Activated CD8-positive, alpha-beta memory T cell treated with anti-CD3 and anti-CD28 coated beads, Interleukin-2, amount 50 U/mL, for 48 hours (primary cell): ENCODE measurements at regions not wholly inside any gene's neighbourhood (a gene's known extent, or its start where the extent isn't known, plus 50 kb on each side); places are given as distances from the start of the nearest gene placed in this dataset.
"Not testable (repeated sequence)": the region's sequence is repeated elsewhere in the genome, so short reads cannot be mapped to it uniquely, and the experiment has no call there.

Source experiments
- DNase-seq: peaks from one replicate; pipeline ENCODE4 v3.0.0-alpha.2; 2020

DNA sequence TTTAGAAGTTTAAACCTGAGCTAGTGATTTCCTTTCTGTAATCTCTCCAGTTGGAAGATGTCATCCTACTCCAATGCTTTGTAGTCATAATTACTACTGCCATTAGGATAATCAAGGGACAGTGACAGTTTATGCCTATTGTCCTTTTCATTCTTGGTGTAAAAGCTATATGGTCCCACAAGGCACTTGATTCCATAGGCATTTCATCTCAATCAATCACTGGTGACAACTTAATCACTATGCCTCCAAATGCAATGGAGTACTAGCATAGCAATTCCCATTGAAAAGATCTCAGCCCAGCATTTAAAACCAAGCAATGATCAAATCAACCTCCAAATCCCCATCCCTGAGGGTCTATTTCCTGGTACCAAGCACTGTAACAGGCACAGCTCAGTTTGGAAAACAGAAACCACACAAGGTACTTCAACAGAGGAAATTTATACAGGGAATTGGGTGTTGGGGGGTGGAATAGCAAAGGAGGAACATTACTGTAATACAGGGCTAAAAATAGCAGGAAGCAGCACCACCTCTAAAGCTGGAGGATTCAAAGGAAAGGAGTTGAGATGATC, 51.0 kb downstream of the FHIP2A start:
- DNase-seq, result no peak

DNA sequence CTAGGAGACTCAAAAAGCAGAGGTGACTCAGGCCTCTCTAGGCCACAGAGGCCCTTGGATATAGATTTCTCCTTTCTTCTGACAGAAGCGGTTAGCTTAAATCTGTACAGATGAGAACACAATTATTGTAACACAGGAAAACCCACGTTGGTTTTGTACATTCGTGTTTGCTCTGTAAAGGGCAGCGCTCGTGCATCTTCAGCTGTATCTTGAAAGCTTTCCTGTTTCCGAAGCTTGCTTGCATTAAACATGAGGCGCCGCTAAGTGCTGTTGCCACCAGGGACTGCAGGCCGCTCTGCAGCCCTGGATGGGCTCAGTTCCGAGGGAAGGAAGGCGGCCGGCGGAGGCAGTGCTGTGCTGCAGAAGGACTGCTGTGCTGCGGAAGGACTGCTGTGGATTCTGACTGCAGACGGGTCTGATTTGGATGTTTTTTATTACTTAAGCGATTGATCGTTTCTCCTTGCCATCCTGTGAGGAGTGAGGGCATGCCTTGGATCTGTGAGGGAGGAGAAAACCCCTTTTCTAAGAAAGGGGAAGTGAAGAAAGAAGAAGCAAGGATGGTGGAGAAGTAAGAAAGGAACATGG, 53.3 kb downstream of the FHIP2A start:
- DNase-seq, result peak; percentile 59

DNA sequence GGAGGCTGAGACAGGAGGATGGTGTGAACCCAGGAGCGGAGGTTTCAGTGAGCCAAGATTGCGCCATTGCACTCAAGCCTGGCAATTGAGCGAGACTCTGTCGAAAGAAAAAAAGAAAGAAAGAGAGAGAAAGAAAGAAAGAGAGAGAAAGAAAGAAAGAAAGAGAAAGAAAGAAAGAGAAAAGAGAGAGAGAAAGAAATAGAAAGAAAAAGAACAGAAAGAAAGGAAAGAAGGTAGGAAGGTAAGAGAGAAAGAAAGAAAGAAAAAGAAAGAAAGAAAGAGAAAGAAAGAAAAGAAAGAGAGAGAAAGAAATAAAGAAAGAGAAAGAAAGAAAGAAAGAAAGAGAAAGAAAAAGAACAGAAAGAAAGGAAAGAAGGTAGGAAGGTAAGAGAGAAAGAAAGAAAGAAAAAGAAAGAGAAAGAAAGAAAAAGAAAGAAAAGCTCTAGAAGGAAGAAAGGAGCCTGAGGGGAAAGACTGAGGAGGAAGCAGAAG, 54.1 kb downstream of the FHIP2A start:
- DNase-seq, result not testable (repeated sequence)

DNA sequence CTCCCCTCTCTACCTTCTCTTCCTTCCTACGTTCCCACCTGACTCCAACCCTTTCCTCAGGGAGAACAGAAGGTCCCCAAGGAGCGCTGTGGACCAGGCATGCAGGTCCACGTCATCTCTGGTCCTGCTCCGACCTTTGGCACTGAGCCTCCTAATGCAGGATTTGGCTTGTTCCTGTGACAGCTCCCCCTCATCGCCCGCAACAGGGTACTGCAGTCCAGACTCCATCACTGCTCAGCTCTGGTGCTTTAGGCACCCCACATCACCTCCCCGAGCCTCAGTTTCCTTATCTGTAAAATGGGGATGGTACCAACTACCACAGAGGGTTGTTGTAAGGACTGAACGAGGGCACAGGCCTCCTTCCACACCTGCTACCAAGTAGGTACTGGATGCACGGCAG, 54.6 kb downstream of the FHIP2A start:
- DNase-seq, result no peak

DNA sequence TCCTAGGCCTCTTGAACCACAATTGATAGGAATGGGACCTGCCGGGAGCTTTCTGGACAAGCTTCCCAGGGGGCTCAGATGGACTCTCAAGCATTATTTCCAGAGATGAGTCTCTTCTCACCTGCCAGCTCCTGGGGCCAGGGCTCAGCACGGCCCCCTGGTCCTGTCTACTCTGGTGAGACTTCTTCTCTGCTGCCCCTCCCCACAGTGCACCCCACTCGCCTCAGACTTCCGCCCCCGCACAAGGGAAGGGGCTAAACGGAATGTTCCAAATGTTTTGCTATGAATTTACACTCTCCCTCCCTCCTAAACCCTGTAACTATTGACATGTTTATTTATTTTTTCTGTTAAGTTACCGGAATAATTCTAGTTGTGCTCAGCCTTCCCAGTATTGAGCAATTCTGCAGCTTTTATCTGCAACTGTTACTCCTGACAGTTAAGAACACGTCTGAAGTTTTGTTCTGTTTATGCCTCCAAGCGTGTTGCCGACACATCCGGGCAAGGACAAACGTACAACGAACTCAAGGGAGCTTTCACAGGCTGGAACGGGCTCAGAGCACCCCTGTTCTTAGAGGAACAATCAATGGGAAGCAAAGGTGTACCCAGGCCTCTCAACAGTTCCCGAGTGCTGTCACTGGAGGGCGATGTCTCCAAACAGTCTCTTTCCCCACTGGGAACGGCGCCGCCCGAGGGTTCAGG, 55.2 kb downstream of the FHIP2A start:
- peak; percentile 69 for DNase-seq

DNA sequence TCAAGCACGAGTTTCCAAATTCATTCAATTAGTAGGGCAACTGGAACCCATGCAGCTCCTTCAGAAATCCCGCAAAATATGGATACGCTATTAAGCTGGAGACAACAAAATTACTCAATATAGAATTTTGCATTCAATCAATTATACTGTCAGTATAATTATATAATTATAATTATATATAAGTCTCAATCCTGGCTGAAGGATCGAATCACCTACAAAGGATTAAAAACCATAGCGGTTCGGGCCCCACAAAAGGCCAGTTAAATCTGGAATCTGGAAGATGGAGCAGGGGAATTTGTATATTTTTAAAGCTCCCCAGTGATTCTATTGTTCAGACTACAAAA, 55.7 kb downstream of the FHIP2A start:
- DNase-seq, result no peak

DNA sequence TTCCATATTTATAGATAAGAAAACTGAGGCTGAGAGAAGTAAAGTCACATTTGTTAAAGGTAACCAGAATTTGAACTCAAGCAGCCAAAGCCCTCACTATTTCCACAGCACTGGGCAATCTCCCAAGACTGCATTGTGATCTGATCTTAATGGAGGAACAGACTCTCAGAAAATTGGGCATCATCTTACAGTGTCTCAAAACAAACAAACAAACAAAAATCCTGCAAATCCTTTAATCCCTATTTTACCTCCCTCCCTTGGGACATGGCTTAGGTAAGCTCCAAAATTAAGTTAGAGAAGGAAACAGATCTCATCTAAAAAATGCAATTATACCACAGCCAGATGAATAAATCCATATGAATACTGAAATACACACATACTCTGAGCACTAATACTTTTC, 57.5 kb downstream of the FHIP2A start:
- no peak for DNase-seq

DNA sequence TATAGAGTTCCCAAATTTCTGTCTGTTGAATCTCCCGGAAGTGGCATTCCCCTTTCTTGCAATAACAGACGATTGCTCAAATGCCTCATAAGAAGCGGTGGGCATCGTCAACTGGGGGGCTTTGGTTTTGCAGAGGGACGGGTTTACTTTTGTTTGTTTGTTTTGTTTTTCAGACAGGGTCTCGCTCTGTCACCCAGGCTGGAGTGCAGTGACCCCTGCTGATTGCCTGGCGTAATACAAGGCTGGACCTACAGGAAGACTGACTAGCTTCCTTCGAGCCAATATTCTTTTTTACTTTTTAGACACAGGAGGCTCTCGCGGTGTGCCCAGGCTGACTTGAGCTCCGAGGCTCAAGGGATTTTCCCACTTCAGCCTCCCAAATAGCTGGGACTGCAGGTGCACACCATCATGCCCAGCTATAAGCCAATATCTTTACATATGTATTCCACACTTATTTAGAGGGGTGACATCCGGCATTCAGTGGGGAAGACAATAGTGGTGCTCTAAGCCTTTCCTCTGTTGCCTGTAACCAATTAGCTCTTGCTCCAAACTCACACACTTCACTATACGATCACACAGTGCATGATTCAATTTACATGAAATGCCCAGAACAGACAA, 58.1 kb downstream of the FHIP2A start:
- peak; percentile 61 for DNase-seq

DNA sequence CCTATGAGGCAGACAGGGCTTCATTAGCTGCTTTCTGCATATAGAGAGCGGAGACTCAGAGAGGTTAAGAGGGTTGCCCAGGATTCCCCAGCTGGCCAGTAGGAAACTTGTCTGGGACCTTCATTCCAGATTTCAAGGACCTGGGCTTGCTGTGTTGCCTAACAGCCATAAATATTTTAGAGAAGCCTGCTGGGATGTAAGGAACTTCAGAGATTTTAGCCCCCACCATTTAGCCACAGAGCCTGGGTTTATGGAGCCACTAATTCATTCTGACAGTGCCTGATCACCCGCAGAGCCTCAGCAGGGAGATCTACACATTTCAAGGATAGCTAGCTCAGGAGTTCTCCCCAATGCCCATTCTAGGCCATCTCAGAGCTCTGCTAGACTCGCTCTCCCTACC, 56.6 kb upstream of the TRUB1 start:
- no peak for DNase-seq

DNA sequence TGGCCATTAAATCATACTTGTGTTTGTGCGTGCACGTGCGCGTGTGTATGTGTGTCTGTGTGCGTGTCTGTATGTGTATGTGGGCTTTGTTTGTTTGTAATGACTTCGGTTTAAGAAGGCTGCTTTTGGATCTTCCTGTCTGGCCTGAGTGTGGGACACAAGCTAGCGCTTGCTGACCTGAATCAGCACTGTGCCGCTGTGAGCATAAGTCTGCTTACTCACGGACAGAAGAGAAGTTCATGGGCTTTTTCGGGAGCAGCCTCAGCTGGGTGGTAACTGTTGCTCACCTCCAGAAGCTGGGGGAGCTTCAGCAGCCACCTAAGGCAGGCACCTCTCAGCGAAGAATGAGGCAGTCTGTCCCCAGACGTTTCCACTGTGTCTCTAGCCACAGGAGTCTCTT, 56.1 kb upstream of the TRUB1 start:
- DNase-seq, result no peak

DNA sequence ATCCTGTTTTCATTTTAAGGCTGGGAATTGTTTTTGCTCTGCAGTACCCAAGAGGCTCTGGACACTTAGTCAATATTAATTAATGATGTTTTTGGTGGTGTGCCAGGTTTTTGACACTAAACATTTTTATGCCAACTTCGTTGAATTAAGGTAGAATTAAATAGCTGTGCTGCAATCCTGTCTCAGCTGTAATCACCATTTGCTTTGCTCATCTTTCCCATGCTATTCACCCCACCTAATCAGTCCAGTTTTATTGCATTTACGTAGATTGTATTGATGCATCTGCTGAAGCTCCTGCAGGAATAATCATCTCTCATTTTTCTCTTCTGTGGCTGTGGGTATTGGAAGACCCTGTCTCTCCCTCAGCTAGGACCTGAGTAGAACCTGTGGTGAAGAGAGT, 52.6 kb upstream of the TRUB1 start:
- DNase-seq, result no peak
